ENCODE measurements at regions not wholly inside any gene's neighbourhood (a gene's known extent, or its start where the extent isn't known, plus 50 kb on each side); places are given as distances from the start of the nearest gene placed in this dataset.

DNA sequence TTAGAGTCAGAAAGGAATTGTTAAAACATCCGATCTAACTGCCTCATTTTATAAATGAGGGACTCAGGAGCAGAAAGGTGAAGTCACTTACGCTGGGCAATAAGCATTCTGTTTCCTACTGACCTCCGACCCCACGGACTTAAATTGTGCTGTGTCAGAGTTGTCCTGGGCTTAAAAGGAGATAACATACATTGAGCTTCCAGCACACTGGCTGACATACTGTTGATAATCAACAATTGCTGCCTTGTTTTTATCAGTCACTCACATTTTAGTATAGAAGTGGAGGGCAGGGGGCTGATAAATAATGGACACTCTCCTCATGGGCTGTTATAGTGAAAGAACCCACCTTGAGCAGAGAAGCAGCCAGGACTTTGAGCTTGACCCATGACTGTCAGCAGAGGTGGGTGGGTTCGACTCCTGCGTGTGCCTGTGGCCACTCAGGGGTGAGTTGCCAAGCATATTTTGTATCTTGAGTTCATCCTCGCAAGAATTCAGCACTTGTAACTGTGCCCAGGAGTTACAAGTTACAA, 166.5 kb upstream of the JARID2 start:
- TF ChIP-seq FOXP2 (optimal IDR thresholded peaks at IDR 0.05; ENCODE audit: borderline replicate concordance, extremely low read depth, extremely low read length, insufficient read depth), result no peak
- TF ChIP-seq SIN3A (IDR thresholded peaks at IDR 0.05; ENCODE audit: borderline replicate concordance, insufficient read depth, low read length), result no peak
- no peak for TF ChIP-seq POLR2AphosphoS5 (IDR thresholded peaks at IDR 0.05; ENCODE audit: low read depth, low read length)
- no peak for TF ChIP-seq TAF1 (IDR thresholded peaks at IDR 0.05; ENCODE audit: borderline replicate concordance, insufficient read depth, low read length)
- TF ChIP-seq, protein P1, sequence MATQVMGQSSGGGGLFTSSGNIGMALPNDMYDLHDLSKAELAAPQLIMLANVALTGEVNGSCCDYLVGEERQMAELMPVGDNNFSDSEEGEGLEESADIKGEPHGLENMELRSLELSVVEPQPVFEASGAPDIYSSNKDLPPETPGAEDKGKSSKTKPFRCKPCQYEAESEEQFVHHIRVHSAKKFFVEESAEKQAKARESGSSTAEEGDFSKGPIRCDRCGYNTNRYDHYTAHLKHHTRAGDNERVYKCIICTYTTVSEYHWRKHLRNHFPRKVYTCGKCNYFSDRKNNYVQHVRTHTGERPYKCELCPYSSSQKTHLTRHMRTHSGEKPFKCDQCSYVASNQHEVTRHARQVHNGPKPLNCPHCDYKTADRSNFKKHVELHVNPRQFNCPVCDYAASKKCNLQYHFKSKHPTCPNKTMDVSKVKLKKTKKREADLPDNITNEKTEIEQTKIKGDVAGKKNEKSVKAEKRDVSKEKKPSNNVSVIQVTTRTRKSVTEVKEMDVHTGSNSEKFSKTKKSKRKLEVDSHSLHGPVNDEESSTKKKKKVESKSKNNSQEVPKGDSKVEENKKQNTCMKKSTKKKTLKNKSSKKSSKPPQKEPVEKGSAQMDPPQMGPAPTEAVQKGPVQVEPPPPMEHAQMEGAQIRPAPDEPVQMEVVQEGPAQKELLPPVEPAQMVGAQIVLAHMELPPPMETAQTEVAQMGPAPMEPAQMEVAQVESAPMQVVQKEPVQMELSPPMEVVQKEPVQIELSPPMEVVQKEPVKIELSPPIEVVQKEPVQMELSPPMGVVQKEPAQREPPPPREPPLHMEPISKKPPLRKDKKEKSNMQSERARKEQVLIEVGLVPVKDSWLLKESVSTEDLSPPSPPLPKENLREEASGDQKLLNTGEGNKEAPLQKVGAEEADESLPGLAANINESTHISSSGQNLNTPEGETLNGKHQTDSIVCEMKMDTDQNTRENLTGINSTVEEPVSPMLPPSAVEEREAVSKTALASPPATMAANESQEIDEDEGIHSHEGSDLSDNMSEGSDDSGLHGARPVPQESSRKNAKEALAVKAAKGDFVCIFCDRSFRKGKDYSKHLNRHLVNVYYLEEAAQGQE (IDR thresholded peaks at IDR 0.05; ENCODE audit: insufficient read depth in 1 of 2, low read depth in 2 of 2, low read length in 2 of 2), result no peak

DNA sequence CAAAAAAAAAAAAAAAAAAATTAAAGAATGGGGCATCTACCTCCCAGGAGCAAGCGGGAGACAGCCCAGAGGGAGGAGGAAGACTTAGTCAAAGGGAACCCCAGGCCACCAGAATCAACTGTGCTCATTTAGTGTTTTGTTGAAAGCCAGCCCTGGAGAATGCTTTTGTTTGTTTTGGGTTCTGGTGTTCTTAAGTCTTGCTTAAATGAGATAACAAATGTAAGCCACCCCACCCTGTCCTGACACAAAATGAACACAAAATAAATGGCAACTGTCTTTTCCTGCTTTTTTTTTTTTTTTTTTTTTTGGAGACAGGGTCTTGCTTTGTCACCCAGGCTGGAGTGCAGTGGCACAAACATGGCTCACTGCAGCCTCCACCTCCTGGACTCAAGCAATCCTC, 165.0 kb upstream of the JARID2 start:
- TF ChIP-seq POLR2AphosphoS5 (IDR thresholded peaks at IDR 0.05; ENCODE audit: low read depth, low read length) (no peak), TAF1 (IDR thresholded peaks at IDR 0.05; ENCODE audit: borderline replicate concordance, insufficient read depth, low read length) (no peak), FOXP2 (optimal IDR thresholded peaks at IDR 0.05; ENCODE audit: borderline replicate concordance, extremely low read depth, extremely low read length, insufficient read depth) (no peak), SIN3A (IDR thresholded peaks at IDR 0.05; ENCODE audit: borderline replicate concordance, insufficient read depth, low read length) (no peak)
- TF ChIP-seq, protein P1 (IDR thresholded peaks at IDR 0.05; ENCODE audit: insufficient read depth in 1 of 2, low read depth in 2 of 2, low read length in 2 of 2), result no peak

DNA sequence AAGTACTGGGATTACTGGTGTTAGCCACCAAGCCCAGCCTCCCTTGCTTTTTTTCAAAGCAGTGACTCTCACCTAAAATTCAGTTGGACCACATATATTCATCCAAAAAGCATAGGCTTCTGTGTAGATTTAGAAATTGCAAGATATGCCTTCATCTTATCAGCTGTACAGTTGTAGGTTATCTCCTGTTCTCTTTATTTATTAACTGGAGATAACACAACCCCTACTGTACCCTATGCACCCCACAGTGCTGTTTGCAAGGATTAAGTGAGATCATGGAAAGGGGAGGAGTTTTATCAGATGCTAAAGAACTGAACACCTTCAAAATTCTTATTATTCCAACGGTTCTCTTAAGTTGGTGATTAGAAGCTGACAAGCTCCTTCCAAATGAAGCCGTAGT, 164.4 kb upstream of the JARID2 start:
- TF ChIP-seq POLR2AphosphoS5 (IDR thresholded peaks at IDR 0.05; ENCODE audit: low read depth, low read length), result no peak
- TF ChIP-seq, protein P1 (IDR thresholded peaks at IDR 0.05; ENCODE audit: insufficient read depth in 1 of 2, low read depth in 2 of 2, low read length in 2 of 2), result no peak
- no peak for TF ChIP-seq SIN3A (IDR thresholded peaks at IDR 0.05; ENCODE audit: borderline replicate concordance, insufficient read depth, low read length)
- no peak for TF ChIP-seq TAF1 (IDR thresholded peaks at IDR 0.05; ENCODE audit: borderline replicate concordance, insufficient read depth, low read length)
- TF ChIP-seq FOXP2 (optimal IDR thresholded peaks at IDR 0.05; ENCODE audit: borderline replicate concordance, extremely low read depth, extremely low read length, insufficient read depth), result no peak

DNA sequence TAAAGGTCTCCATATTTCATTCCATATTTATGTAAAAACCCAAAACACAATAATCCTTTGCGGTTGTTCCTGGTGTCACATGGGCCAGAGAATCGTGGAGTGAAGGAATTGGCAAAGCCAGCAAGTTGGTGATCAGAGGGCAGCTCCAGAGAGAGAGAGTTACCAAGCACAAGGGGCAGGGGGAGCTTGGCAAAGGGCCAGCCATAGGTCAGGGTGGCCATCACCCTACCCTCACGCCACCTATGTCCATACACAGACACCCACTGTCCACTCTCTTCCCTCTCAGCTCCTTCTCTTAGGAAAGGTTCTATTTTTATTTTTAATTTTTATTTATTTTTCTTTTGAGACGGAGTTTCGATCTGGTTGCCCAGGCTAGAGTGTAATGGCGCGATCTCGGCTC, 163.2 kb upstream of the JARID2 start:
- no peak for TF ChIP-seq TAF1 (IDR thresholded peaks at IDR 0.05; ENCODE audit: borderline replicate concordance, insufficient read depth, low read length)

DNA sequence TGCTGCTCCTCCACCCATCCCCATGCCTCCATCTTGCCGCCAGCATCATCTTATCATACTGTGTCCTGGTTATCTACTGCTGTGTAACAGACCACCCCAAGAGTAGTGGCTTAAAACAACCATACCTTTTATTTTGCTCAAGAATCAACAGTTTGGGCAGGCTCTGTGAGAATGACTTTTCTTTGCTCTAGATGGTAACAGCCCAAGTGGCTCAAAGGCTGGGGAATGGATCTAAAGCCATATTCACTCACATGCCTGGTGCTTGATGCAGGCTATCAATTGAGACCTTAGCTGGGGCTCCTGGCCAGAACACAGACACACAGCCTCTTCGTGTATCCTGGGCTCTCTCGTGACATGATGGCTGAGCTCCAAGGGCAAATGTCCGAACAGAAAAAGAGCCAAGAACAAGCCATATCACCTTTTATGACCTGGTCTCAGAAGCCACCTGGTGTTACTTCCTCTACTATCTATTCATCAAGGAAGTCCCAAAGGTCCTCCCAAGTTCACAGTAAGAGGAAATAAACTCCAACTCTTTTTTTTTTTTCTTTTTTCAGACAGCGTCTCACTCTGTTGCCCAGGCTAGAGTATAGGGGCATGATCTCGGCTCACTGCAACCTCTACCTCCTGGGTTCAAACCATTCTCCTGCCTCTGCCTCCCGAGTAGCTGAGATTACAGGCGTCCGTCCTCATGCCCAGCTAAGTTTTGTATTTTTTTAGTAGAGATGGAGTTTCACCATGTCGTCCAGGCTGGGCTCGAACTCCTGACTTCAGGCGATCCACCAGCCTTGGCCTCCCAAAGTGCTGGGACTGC, 159.3 kb upstream of the JARID2 start:
- no peak for TF ChIP-seq POLR2AphosphoS5 (IDR thresholded peaks at IDR 0.05; ENCODE audit: low read depth, low read length)
- no peak for TF ChIP-seq TAF1 (IDR thresholded peaks at IDR 0.05; ENCODE audit: borderline replicate concordance, insufficient read depth, low read length)
- TF ChIP-seq FOXP2 (optimal IDR thresholded peaks at IDR 0.05; ENCODE audit: borderline replicate concordance, extremely low read depth, extremely low read length, insufficient read depth), result no peak
- TF ChIP-seq SIN3A (IDR thresholded peaks at IDR 0.05; ENCODE audit: borderline replicate concordance, insufficient read depth, low read length), result no peak
- TF ChIP-seq, protein P1 (IDR thresholded peaks at IDR 0.05; ENCODE audit: insufficient read depth in 1 of 2, low read depth in 2 of 2, low read length in 2 of 2), result no peak
